Spleen (tissue), 11 donors: ENCODE measurements at regions not wholly inside any gene's neighbourhood (a gene's known extent, or its start where the extent isn't known, plus 50 kb on each side); places are given as distances from the start of the nearest gene placed in this dataset.
A peak's percentile ranks its signal among the peaks of the same experiment; 100 is the strongest.

Experiments used
- DNase-seq: peaks from one replicate; pipeline ENCODE4 v3.0.0-alpha.2; 2020
- H3K27ac ChIP-seq, 8 donors: fragments of 200-600 bp; sonication (generic) in 7 of 8; 1 replicate in 4 of 8; 2 replicates in 4 of 8; pipeline versions ENCODE4 v1.5.0 to v1.8.0; 2016 to 2021; ENCODE audit warnings: inconsistent platforms in 4 of 8, mild to moderate bottlenecking in 4 of 8, moderate library complexity in 1 of 8
- H3K27me3 ChIP-seq, 7 donors: fragments of 200-600 bp; sonication (generic) in 6 of 7; replicated peaks in 1 of 7; 1 replicate in 4 of 7; 2 replicates in 3 of 7; pipeline versions ENCODE4 v1.5.0 to v1.8.0; 2016 to 2021; ENCODE audit warnings: inconsistent platforms in 3 of 7, mild to moderate bottlenecking in 1 of 7
- H3K36me3 ChIP-seq, 6 donors: fragments of 200-600 bp; sonication (generic) in 5 of 6; 1 replicate in 4 of 6; 2 replicates in 2 of 6; pipeline versions ENCODE4 v1.5.0 to v1.8.0; 2016 to 2021; ENCODE audit warnings: inconsistent platforms in 2 of 6
- H3K4me1 ChIP-seq, 6 donors: fragments of 200-600 bp; sonication (generic) in 5 of 6; 1 replicate in 3 of 6; 2 replicates in 3 of 6; pipeline versions ENCODE4 v1.5.0 to v1.8.0; 2016 to 2021; ENCODE audit warnings: inconsistent platforms in 3 of 6
- H3K4me3 ChIP-seq, 8 donors: fragments of 200-600 bp; sonication (generic) in 7 of 8; 1 replicate in 4 of 8; 2 replicates in 4 of 8; pipeline versions ENCODE4 v1.5.0 to v1.8.0; 2016 to 2021; ENCODE audit warnings: inconsistent platforms in 4 of 8, mild to moderate bottlenecking in 4 of 8, moderate library complexity in 2 of 8
- H3K9me3 ChIP-seq, 8 donors: fragments of 200-600 bp; sonication (generic) in 7 of 8; 1 replicate in 4 of 8; 2 replicates in 4 of 8; pipeline versions ENCODE4 v1.5.0 to v1.8.0; 2016 to 2021; ENCODE audit warnings: inconsistent platforms in 4 of 8
- POLR2A ChIP-seq, 3 donors: fragments of 450-650 bp; IDR thresholded peaks; one replicate each; pipeline ENCODE4 v1.5.1; 2017; ENCODE audit warnings: antibody characterized with exemption in 3 of 3, mild to moderate bottlenecking in 1 of 3
- POLR2AphosphoS5 ChIP-seq, 3 donors: sonication (generic); formaldehyde crosslinking; IDR thresholded peaks; one replicate each; pipeline ENCODE4 v1.5.1; 2017; ENCODE audit warnings: antibody characterized with exemption in 3 of 3
- WGBS, 5 donors: extraction: QIAGEN DNeasy Blood & Tissue Kit in 3 of 5; methylation state at CpG; one replicate each; pipeline versions ENCODE4 v1.1.5 to v1.1.7; 2013 to 2018; 5-methylcytosine and 5-hydroxymethylcytosine counted together
- intact Hi-C: fragments of 100-400 bp; cut with DNase I; formaldehyde crosslinking; loops from one replicate; pipeline ENCODE4 v1.15.0; 2023; ENCODE audit warnings: low total_unique reads
- TF ChIP-seq, protein P1 (sequence below), 11 experiments: fragments of 200-600 bp in 7 of 11; fragments of 450-650 bp in 4 of 11; sonication (generic) in 4 of 11; IDR thresholded peaks in 8 of 11; conservative IDR thresholded peaks in 3 of 11; 1 replicate in 7 of 11; 2 replicates in 4 of 11; pipeline versions ENCODE4 v1.4.0 to v1.8.0; 2016 to 2021; ENCODE audit warnings: antibody characterized with exemption in 11 of 11, inconsistent platforms in 4 of 11, mild to moderate bottlenecking in 1 of 11
- donor health status: healthy with polysubstance abuse.
- donor health status: DM: no; HTN: no; CAD: no; lungs with moderate emphysema.
- donor health status: DM: no; HTN: no; CAD: no.
- donor health status: Bipolar disorder and iron deficiency.
- donor health status: healthy.
- donor health status: DM: no; HTN: no; CAD: no.
- donor health status: DM: yes; HTN: yes; CAD: no.

DNA sequence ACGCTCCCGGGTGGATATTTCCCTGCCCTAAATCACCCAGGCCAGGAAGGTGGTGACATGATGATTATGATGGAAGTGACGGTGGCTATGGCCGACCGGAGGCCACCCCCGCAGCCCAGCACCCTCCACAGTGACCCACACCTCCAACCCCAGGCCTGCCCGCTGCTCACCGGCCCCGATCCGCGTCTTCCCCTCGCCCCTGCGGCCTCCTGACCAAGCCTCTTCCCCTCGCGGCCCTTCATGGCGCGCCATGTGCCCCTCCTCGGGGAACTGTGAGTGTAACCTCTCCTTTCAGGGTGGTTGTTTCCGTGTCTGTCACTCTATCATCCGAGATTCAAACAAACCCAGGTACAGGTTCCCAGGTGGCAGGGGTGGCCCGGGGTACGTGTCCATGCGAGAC, 78.3 kb downstream of the UNCX start:
- Histone ChIP-seq H3K9me3 (peaks cover 0 to 9% (median 0%) of the 10 kb centered on the region in 8 donors), H3K4me3 (no peak overlapping the region), H3K4me1 (no peaks in the 10 kb centered on the region), H3K27me3 (peaks cover 0 to 43% (median 0%) of the 10 kb centered on the region in 7 donors), H3K27ac (no peak overlapping the region), H3K36me3 (no peaks in the 10 kb centered on the region)
- no peak for DNase-seq
- WGBS, 5 donors, result 75 to 78% (median 76%) methylated on average over 22 to 23 of the region's 23 CpGs
- TF ChIP-seq POLR2A (IDR thresholded peaks at IDR 0.05), result no peak
- TF ChIP-seq, protein P1, sequence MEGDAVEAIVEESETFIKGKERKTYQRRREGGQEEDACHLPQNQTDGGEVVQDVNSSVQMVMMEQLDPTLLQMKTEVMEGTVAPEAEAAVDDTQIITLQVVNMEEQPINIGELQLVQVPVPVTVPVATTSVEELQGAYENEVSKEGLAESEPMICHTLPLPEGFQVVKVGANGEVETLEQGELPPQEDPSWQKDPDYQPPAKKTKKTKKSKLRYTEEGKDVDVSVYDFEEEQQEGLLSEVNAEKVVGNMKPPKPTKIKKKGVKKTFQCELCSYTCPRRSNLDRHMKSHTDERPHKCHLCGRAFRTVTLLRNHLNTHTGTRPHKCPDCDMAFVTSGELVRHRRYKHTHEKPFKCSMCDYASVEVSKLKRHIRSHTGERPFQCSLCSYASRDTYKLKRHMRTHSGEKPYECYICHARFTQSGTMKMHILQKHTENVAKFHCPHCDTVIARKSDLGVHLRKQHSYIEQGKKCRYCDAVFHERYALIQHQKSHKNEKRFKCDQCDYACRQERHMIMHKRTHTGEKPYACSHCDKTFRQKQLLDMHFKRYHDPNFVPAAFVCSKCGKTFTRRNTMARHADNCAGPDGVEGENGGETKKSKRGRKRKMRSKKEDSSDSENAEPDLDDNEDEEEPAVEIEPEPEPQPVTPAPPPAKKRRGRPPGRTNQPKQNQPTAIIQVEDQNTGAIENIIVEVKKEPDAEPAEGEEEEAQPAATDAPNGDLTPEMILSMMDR (IDR thresholded peaks at IDR 0.05 in 8 of 11, conservative IDR thresholded peaks at IDR 0.05 in 3 of 11), result no peak
- TF ChIP-seq POLR2AphosphoS5 (IDR thresholded peaks at IDR 0.05), result no peak
- intact Hi-C loops, result no loop called here

DNA sequence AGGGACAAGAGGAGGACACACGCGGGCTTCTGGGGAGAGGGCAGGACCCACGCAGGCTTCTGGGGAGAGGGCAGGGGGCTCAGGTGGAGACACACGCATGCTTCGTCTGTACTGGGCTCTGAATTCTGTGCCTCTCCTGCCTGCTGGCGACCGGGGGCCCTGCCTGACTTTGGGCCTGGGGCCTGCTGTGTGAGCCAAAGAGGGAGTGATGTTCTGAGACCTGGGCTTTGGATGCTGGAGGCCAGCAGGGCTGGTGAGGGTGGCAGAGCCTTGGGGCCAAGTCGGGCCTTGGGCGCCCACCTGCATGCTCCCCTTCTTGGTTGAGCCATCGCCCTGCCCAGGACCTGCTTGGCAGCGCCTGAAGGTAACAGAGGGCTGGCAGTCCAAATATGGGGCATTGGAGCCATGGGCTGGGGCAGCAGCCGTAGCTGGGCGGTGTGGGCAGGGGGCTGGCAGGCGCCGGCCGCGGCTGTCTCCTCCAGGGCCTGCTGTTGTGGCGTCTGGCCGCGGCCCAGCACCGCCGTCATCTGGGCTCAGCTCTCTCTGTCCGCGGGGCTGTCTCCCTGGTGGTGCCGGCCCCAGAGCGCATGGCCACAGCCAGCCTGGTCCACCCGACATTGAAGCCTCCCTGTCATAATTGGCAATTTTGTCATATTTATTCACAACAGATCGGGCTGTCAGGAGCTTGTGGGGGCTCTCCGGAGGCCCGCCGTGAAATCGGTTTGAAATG, 78.9 kb downstream of the UNCX start:
- TF ChIP-seq POLR2A (IDR thresholded peaks at IDR 0.05) (no peak), POLR2AphosphoS5 (IDR thresholded peaks at IDR 0.05) (no peak)
- TF ChIP-seq, protein P1 (IDR thresholded peaks at IDR 0.05 in 8 of 11, conservative IDR thresholded peaks at IDR 0.05 in 3 of 11), result no peak
- 88 to 92% (median 89%) methylated on average over 28 to 32 of the region's 32 CpGs for WGBS, 5 donors
- Histone ChIP-seq H3K9me3 (peaks cover 0 to 9% (median 0%) of the 10 kb centered on the region in 8 donors), H3K36me3 (no peaks in the 10 kb centered on the region), H3K27ac (no peak overlapping the region), H3K4me1 (no peaks in the 10 kb centered on the region), H3K27me3 (peaks cover 0 to 43% (median 0%) of the 10 kb centered on the region in 7 donors), H3K4me3 (no peak overlapping the region)
- DNase-seq, result no peak
- intact Hi-C loops, result no loop called here

DNA sequence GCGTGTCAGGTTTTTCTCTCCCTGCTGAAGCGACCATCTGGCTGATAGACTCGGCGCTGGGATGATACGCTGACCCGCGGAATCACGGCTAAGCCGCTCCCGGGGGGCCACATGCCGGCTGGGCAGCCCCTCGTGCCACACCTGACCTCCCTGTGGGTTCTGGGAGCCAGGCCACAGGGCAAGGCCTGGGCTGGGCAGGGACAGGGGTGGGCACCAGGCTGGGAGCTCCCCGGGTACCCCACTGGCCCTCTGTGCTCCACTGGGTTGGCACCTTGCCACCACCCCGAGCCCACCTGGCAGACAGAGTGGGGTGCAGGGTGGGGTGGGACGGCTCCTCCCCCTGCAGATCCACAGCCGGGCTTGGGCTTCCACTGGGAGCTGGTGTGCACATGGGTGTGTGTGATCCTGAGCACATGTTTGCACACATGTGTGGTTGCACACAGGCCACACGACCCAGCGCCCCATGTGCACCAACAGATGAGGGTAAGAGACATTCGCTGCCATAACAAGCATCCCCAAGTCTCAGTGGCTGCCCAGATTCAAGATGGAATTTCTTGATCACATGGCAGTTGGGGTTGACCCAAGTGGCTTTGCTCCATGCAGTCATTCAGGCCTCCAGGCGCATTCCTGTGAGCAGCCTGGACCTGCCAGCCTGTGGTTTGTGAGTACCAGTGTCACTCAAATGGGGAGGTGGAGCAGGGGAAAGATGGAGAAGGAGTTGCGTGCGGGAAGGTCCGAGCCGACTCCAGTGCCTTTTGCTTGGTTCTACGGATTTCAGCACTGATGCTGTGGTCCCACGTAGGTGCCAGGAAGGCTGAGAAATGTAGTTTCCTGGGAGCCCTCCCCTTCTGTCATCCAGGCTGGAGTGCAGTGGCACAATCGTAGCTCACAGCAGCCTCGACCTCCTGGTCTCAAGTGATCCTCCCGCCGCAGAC, 79.7 kb downstream of the UNCX start:
- Histone ChIP-seq H3K27ac (no peak overlapping the region), H3K27me3 (peaks cover 0 to 36% (median 0%) of the 10 kb centered on the region in 7 donors), H3K36me3 (no peaks in the 10 kb centered on the region), H3K4me1 (no peaks in the 10 kb centered on the region), H3K9me3 (peaks cover 0 to 9% (median 0%) of the 10 kb centered on the region in 8 donors), H3K4me3 (no peak overlapping the region)
- TF ChIP-seq, protein P1 (IDR thresholded peaks at IDR 0.05 in 8 of 11, conservative IDR thresholded peaks at IDR 0.05 in 3 of 11), result no peak
- TF ChIP-seq POLR2A (IDR thresholded peaks at IDR 0.05) (no peak), POLR2AphosphoS5 (IDR thresholded peaks at IDR 0.05) (no peak)
- WGBS, 5 donors, result 83 to 94% (median 91%) methylated on average over 20 to 30 of the region's 30 CpGs
- intact Hi-C loops, result no loop called here
- DNase-seq, result peak; percentile 56

DNA sequence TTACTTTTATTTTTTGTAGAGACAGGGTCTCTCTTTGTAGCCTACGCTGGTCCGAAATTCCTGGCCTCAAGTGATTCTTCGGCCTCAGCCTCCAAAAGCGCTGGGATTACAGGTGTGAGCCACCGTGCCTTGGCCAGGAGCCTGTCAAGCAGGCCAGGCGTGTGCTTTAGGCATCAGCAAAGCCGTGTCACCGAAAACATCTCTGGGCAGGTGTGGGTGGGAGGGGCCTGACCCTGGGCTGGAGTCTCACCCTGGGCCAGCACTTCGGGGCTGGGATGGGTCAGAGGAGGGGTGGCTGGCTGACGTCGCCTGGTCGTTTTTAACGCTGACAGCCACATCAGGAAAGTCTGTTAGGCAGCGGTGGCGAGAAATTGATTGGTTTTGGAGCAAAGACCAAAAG, 80.9 kb downstream of the UNCX start:
- H3K4me3 ChIP-seq, result no peak overlapping the region
- no peak overlapping the region for H3K27ac ChIP-seq
- no peaks in the 10 kb centered on the region for H3K36me3 ChIP-seq
- intact Hi-C loops, result no loop called here
- peak; percentile 29 for DNase-seq
- no peak for TF ChIP-seq POLR2AphosphoS5 (IDR thresholded peaks at IDR 0.05)
- TF ChIP-seq, protein P1 (IDR thresholded peaks at IDR 0.05 in 8 of 11, conservative IDR thresholded peaks at IDR 0.05 in 3 of 11), result no peak
- TF ChIP-seq POLR2A (IDR thresholded peaks at IDR 0.05), result no peak
- H3K4me1 ChIP-seq, result no peaks in the 10 kb centered on the region
- peaks cover 0 to 41% (median 0%) of the 10 kb centered on the region in 7 donors for H3K27me3 ChIP-seq
- H3K9me3 ChIP-seq, result peaks cover 0 to 9% (median 0%) of the 10 kb centered on the region in 8 donors
- WGBS, 5 donors, result 60 to 72% (median 70%) methylated on average over 15 of the region's 15 CpGs
